NK-92 treated with Interleukin-12 subunit alpha and Interleukin-12 subunit beta, amount 100 ng/mL, for 24 hours (cell line): ENCODE measurements at regions not wholly inside any gene's neighbourhood (a gene's known extent, or its start where the extent isn't known, plus 50 kb on each side); places are given as distances from the start of the nearest gene placed in this dataset.

Experiments
- DNase-seq: peaks from one replicate; lab custom pipeline; 2025; lab: John Stamatoyannopoulos, UW

DNA sequence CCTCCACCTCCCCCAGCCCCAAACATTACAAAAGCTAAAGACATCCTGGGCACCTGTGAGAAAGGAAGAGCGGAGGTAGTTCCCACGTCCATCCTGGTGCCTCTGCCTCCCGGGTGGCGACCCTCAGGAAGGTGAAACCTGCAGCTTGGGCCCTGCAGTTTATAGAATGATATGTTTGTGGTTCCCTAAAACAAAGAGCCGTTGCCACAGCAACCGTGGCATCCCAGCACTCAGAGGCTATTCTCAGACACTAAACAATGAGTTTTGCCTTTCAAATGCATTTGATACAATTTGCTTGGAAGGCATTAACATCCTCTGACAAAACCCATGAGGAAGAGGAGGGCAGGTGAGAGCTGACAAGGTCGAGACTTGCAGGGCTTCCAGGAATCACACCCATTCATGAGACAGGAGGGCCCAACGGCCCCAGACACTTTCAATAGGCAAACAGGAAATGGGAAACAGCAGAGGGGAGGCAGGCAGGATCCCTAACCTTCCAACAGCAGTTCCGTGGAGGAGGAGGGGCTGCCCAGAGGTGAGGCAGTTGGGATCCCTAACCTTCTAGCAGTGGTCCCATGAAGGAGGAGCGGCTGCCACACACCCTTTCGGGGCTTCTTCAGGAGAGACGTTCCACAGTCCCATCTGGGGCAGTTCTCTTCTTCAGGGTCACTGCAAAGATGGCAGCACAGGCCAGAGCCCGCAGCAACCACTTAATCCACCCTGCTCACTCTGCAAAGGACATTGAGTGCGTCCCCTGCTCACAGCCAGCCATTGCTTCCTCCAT lies 379.2 kb downstream of the SHANK2 start:
- DNase-seq: no peak

DNA sequence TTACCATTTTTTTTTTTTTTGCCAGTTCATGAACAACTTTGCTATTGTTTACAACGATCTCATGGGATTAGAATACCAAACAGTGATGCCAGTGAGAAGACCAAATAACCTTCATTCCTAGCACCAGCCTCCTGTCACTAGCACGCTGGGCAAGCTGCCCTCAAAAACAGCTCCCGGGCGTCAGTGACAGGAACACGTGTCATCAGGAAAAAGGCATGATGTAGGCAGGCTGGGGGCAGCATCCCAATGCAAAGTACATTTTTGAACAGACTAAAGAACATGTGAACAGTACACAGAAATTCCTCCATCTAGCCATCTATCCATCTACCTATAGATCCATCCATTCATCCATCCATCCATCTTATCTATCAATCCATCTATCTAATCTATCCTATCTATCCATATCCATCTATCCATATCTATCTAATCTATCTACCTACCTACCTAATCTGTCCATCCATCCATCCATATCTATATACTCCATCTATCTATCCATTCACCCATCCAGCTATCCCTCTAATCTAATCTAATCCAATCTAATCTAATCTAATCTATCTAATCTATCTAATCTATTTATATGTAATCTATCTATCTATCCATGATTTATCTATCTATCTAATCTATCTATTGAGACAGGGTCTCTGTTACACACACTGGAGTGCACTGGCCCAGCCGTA lies 378.5 kb downstream of the SHANK2 start:
- DNase-seq: no peak

DNA sequence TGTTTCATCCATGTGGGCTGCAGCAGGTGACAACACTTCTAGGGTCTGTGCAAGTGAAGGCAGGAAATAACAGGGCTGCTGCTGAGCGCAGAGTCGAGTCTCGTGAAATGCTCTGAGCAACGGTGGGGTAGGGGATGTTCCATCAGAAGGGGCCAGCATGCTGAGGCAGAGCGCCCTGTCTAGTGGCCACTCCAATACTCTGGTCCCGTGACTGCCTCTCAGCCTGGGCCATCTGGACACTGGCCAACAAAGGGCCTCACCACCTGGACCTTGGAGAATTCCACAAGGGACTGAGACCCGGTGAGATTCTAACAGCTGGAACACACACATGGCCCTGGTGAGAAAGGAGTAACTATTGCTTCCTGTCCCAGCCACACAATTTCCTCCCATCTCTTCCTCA lies 375.7 kb downstream of the SHANK2 start:
- no peak for DNase-seq

DNA sequence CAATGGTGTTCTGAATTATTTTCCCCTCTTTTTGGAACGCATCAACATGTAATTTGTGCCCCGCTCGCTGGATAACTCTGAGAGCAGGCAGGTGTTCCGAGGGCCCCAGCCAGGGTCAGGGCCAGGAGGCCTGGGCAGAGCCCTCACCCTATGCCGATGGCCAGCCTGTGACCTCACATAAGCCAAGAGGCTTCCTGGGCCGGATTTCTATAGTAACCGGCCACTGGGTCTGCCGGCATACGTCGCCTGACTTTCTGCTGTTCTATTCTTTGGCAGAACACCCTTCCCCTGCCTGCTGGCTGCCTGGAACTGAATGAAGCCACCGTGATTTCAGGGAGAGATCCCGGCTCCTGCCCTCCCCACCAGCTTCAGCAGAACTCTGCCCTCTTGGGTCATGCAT lies 375.2 kb downstream of the SHANK2 start:
- DNase-seq: no peak

DNA sequence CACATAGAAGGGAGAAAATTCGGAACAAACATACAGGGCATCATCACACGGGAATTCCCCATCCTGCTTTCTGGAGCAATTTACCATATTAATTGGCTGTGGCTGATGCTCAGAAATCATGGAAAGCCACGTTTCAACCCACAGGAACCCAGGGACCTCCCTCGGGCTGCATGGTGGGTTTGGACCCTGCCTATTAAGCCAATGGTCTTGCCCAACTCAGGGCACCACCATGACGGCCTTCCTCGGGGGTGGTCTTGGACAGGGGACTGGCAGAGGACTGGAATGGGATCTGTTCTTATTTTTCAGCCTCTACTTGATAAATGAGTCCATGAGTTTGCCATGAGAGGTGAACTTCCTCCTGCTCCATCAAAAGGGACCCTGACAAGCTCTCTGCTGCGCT lies 374.0 kb downstream of the SHANK2 start:
- DNase-seq: no peak

DNA sequence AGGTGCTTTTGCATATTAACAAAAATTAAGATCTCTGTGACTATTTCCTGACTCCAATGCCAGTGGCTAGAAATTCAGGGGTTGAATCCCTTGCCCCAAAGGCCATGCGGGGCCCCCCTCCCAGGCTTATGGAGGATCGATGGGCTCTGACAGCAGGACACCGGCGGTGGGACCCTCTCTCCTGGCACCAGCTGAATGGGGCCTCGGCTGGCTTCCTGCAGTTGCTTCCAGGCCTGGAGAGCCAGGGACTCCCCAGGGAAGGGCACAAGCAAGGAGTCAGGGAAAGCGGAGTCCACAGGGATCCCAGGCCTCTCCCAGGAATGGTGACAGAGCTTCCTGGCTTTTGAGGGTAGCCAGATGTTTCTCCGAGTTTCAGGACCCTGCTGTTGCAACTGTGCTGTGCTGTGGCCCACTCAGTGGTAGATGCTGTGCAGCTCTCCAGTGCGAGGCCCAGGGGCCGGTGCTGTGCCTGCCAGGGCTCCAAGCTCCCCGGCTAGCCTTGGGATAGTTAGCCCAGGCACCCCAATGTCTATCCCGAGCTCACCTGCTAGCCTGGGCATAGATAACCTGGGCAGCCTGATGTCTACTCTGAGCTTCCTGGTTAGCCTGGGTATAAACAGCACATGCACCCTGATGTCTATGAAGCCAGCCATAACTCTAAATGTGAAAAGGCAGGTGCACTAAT lies 372.6 kb downstream of the SHANK2 start:
- DNase-seq: no peak

DNA sequence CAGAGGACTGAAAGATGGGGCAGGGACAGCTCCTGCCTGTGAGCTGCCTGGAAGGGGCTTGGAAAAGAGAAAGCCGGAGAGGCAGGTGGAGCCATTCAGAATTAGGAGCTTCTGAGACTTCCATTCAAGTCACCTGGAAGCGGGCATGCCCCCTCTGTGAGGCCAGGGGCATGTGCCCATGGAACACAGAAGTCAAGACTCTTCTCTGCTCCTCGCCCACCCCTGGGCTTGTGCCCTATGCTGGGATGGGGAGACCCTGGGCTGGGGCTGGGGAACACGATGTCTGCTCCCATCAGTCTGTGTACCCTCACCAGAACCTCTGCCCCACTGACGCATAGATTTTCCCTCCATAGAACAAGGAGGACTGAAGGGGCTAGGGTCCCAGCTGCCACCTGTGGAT lies 372.0 kb downstream of the SHANK2 start:
- no peak for DNase-seq

DNA sequence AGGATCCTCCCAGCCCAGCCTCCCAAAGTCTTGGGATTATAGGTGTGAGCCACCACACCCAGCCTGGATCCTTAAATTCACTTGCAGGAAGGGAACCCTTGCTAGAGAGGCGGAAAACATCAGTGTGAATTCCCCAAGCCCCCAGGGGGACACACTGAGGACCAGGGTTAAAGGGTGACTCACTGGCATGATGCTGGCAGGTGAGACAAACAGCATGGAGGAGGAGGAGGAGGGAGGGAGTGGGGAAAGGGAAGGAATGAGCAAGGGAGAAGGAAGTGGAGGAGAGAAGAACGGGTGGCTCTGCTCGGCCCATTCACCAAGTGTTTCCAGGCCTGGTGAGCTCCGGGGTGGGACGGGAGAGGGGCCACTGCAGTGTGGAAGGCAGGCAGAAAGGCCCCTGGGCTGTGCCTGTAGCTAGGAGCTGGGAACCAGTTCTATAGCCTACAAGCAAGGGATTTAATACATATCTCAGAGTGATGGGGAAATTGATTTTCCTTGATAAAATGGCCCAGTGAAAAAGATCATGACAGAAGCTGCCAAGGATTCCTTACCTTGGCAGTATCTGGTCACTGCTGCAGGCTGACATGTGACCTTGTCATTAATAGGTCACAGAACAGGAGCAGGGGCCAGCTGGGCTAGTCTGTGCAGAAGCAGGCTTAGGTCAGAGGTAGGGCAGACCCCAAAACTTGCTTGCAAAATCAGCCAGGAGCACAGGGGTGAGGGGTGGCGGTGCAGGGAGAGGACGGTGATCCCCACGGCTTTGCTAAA lies 370.2 kb downstream of the SHANK2 start:
- DNase-seq: no peak

DNA sequence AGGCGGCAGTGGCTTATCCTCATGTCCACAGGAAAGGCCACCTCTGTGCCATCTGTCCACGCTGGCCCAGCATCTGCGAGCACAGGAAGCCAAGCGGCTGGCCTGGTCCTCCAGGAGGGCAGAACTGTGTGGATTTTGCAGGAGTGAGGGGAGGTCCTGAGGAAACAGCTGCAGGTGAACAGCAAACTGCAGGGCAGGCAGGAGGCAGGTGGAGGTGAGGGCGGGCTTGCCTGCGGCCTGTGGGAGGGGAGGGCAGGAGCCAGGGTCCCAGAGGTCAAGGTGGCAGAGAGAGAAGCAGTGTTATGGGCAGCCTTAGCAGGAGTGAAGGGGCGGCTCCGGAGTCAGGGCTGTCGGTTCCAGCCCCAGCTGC lies 369.7 kb downstream of the SHANK2 start:
- DNase-seq: no peak

DNA sequence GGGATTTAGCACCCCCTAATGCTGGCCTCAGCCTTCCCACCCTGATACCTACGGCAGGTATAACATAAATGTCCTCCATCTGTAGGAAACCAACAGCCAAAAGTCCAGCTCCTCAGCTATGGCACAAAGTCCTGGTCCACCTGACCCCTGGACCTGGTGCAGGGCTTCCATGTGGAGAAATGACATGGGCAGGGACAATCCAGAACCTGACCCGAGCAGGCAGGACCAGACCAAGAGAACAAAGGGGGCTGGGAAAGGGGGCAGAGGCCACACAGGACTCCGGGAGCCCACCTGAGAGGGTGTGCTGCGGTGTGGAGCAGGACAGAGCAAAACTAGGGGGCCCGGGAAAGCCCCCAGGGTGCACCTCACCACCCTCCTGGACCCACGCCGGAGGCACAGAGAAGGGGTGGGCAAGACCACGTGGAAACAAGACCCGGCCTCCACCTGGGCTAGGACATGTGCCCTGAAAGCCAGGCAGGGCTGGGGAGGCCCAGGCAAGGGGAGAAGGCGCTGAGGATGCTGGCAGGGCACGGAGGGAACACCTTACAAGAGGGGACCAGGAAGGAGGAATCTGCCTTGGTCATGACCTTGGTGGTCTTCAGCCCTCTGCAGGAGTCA lies 368.9 kb downstream of the SHANK2 start:
- DNase-seq: no peak

DNA sequence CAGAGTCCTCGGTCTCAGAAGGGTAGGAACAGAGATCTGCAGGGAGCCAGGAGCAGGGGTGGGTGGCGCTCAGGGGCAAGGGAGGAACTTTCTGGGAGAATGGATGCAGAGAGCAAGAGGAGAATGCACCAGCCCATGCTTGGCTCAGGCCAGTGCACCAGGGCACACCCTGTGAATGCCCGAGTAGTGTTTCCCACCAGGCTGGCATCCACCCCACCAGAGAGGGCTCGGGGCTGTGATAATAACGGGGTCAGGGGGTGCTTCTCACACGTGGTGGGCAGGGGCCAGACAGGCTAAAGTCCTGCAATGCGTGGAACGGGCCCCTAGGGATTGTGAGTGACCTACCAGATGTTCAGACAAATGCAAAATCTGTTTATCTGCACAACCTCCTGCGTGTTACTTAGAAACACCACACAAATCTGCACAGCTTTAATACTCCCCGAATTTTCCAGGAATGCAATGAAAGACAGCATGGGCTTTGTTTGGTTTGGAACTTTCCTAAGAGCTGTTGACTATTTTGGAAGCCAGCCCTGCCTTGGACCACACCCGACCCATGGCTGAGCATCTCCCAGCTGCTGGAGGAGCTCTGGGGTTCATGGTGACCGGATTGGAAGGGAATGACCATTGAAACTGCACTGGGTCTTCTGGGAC lies 368.3 kb downstream of the SHANK2 start:
- DNase-seq: no peak

DNA sequence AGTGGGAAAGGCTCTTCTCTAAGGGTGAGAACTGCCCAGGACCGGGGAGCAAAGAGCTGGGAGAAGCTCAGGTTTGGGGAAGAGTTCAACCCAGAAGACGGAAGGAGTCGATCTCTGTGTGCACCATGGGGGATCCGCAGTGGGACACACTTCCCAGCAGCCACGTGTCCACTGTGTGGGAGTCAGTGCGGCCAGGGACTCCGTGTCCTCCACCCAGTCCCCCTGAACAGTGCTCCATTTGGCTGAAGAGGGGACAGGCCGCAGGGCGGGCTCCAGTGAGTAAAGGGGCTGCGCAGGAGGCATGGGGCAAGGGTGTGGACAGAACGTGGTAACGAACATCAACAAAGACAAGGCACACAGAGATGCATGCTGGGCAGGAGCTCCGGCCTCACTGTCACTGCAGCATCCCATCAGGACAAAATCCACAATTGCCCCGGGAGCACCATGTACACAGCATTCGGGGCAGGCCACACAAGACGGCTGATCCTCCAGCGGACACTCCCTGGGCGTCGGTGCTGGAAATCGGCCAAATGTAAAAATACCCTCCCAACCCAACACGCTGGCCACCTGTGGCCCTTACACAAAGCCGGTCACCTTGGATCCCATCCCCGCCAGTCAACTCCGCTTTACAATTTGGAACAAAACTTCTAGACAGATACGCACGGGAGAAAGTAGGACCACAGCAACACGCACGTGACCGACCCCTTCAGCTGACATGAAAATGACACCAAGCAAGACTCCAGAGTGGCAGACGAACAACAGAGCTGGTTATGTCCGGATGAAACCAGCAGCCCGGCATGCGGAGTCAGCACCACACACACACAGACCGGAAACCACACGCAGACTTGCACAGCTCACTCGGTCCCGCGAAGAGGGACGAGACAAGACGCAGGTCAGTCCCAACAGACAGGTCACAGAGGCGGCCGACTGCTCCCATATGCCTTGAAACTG lies 366.8 kb downstream of the SHANK2 start:
- no peak for DNase-seq

DNA sequence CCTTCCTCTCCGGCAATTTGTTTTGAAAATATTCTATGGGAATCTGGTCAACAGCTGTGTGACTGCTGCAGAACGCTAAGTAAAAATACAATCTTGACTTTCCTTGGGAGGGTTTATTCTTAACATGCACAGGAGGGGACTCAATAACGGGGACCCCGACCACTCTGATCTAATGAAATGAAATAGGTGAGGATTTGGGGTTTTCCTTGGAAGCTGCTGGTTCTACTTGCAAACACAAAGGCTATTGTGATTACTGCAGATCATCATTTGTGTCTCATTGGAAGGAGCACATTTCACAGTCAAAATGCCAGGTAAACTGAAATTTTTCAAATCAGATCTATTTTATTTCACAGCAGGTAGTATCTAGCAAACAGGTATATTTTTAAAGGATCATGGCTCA lies 366.1 kb downstream of the SHANK2 start:
- no peak for DNase-seq

DNA sequence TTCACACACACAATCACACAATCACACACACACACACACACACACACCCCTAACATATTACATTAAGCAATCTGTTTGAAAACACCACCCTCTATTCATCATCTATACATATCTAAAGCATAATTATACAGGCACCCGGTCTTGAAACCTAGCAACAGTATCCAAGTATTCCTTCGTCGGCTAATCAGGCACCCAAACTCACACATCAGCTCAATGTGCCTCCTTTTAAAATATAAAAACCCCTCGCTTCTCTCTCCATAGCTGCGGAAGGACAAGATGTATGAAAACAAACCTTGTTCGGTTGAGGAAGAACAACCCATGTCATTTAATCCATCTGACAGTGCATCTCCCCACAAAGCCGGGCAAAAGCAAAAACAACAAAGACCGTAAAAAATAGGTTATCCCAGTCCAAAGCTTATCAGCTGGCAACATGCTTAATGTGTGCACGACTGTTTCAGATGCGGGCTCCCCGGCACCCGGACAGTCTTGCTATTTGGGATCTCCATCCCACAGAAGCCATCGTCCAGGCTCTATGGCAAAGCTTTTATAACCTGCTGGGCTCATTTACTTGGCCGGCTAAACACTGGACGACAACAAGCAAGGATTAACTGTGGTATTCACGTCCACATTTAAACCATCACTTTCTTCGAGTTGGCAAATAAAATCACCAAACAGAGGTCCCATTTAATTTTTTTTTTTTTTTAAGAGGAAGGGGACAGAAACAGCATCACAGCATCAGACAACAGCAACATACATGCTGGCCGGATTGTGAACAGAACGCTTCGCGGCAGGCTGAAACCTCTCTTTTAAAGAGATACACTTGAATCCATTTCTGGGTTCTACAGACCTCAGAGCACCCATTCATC lies 365.5 kb downstream of the SHANK2 start:
- DNase-seq: no peak

DNA sequence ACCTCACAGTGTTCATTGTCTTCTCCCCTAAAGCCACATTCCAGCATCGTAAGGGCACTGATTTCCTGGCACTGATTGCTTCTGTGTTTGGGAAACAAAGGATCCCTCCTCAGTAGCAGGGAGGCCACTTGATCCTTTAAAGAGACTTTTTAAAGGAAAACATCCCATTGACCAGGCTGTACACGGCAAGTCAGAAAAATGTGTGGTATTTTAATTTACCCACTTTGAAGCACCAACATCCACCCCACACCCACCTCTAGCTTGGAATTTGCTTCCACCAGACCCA lies 364.9 kb downstream of the SHANK2 start:
- no peak for DNase-seq

DNA sequence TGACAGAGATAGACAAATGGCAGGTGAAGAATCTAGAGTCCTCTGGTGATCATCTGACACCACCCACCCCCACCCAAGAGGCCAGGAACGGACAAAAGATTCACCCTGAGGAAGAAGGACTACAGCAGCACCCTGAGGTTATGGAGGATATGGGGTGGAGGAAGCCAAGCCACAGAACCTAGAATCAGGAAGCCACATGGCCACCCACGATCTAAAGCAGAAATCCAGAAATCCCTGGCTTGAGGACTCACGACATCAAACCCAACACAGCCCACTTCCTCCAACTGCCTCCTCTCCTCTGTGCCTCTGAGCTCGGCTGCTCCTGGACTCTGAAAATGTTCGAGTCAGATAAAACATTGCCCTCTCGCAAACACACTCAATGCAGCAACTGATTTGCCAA lies 364.3 kb downstream of the SHANK2 start:
- no peak for DNase-seq

DNA sequence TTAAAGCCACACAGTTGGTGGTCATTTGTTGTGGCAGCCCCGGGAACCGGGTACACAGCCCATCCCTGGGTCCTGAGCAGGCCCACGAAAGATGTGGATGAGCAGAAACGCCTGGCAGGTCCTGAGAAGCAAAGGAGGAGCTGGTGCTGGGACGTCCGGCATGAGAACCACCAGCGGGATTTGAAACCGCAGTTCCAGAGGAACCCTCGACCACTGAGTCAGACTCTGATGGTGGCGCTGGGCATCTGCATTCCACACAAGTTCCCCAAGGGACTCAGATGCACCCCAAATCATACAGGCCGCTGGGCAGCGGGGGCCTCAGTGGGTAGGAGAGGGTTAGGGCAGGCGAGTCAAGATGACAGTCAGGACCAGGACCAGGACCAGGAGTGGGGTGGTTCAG lies 363.0 kb downstream of the SHANK2 start:
- no peak for DNase-seq

DNA sequence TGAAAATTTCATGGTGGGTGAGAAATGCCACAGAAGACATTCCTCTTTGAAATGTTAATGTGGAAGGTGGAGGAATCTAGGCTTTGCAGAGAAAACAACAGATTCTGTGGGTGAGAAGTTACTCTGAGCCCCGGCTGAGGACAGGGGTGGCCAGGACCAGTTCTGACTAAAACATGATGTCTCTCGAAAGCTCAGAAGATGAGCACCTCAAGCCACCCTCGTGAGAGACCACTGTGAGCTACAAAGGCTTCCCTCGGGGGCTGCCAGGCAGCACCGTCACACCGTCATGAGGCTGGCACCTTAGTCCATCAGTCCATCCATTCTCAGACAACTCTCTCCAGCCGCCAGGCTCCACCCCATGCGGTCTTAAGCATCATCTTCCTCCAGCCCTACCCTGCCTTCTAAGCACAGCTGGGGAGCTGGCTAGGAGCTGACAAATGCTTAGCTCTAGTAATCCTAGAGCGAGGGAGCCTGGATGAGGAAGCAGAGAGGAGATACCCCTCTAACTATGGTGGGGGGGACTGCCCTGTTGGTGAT lies 360.5 kb downstream of the SHANK2 start:
- no peak for DNase-seq

DNA sequence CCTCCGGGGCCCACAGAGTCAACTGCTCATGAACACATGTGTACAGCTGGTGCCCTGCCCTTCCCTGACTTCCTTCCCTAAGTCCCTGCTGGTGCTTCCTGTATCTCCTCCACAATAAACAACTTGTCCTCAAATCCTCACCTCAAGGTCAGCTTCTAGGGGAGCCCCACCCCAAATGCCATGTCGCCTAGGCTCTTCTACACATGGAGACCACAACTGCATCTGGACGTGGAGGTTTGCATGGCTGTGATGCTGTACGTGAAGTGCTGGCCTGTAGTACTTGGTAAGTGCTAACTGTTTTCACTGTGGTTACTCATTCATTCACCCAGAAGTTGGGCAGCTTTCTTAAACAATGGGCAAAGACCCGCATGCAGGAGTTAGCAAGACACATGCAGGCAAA lies 359.5 kb downstream of the SHANK2 start:
- DNase-seq: no peak
